ENCODE measurements at regions not wholly inside any gene's neighbourhood (a gene's known extent, or its start where the extent isn't known, plus 50 kb on each side); places are given as distances from the start of the nearest gene placed in this dataset.

DNA sequence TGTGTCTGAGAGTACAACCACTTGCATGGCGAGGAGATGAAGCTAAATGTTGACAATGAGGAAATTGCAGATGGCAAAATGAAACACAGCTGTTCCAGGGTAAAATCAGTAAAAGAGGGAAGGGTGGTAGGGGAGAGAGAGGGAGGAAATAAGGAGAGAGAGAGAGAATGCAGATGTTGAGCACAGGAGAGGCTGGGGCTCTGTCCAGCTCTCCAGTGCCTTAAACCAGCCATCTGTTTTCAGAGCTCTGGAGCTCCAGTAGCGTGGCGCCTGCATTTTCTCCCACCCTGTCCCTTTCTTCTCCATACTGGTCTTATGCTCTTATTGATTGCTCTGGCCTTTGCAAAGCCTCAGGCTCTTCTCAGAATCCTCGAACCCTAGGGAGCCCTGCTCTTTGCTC is 52.7 kb upstream of the BOD1L2 start:
- Histone ChIP-seq H3K9ac (ENCODE audit: low read length) (no peak overlapping the region), H3K27ac (ENCODE audit: low read length in 2 of 2) (no peak overlapping the region), H3K79me2 (ENCODE audit: control insufficient read depth, insufficient read depth, low read length) (no peaks in the 10 kb centered on the region), H3K9me3 (ENCODE audit: control extremely low read depth in 1 of 3, control insufficient read depth in 2 of 3, insufficient read depth in 1 of 3, low read length in 2 of 3) (peaks cover 0 to 11% (median 0%) of the 10 kb centered on the region in 3 donors), H4K20me1 (ENCODE audit: control insufficient read depth, insufficient read depth, low read length, poor library complexity, severe bottlenecking) (no peaks in the 10 kb centered on the region), H3K4me3 (ENCODE audit: control extremely low read depth in 1 of 5, extremely low read depth in 1 of 5, insufficient read depth in 1 of 5, low read depth in 2 of 5, low read length in 4 of 5) (no peak overlapping the region), H2AFZ (ENCODE audit: insufficient read depth, low read depth, low read length, poor library complexity, severe bottlenecking) (no peak overlapping the region), H3K4me1 (ENCODE audit: control insufficient read depth in 2 of 2, insufficient read depth in 2 of 2, low read length in 2 of 2) (no peaks in the 10 kb centered on the region), H3K27me3 (replicated peaks in 1 of 4; ENCODE audit: control extremely low read depth in 1 of 4, control insufficient read depth in 3 of 4, insufficient read depth in 4 of 4, low read length in 3 of 4) (peaks cover 0 to 64% (median 48%) of the 10 kb centered on the region in 4 experiments), H3K36me3 (replicated peaks in 1 of 2; ENCODE audit: control extremely low read depth in 1 of 2, control insufficient read depth in 1 of 2, extremely low read depth in 1 of 2, insufficient read depth in 2 of 2, low read length in 1 of 2) (no peaks in the 10 kb centered on the region), H3K4me2 (replicated peaks; ENCODE audit: low read depth, low read length, poor library complexity, severe bottlenecking) (no peak overlapping the region)
- no peak for ATAC-seq (ENCODE audit: low read depth)
- WGBS (ENCODE audit: insufficient coverage) = 66% methylated on average over 4 of the region's 4 CpGs
- Mint-ChIP-seq H3K4me3 (no peak overlapping the region), H3K4me1 (peaks cover 3% of the 10 kb centered on the region), H3K27ac (no peak overlapping the region), H3K9me3 (ENCODE audit: insufficient read depth) (peaks cover 2% of the 10 kb centered on the region), H3K27me3 (peaks cover 75% of the 10 kb centered on the region)
- DNase-seq = no peak
- ChIA-PET POLR2A (no interaction called here), CTCF (no interaction called here)
- intact Hi-C loops (cut with micrococcal nuclease) = no loop called here
- TF ChIP-seq, protein P1, sequence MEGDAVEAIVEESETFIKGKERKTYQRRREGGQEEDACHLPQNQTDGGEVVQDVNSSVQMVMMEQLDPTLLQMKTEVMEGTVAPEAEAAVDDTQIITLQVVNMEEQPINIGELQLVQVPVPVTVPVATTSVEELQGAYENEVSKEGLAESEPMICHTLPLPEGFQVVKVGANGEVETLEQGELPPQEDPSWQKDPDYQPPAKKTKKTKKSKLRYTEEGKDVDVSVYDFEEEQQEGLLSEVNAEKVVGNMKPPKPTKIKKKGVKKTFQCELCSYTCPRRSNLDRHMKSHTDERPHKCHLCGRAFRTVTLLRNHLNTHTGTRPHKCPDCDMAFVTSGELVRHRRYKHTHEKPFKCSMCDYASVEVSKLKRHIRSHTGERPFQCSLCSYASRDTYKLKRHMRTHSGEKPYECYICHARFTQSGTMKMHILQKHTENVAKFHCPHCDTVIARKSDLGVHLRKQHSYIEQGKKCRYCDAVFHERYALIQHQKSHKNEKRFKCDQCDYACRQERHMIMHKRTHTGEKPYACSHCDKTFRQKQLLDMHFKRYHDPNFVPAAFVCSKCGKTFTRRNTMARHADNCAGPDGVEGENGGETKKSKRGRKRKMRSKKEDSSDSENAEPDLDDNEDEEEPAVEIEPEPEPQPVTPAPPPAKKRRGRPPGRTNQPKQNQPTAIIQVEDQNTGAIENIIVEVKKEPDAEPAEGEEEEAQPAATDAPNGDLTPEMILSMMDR (IDR thresholded peaks at IDR 0.05) = no peak
- no peak for TF ChIP-seq EZH2 (IDR thresholded peaks at IDR 0.05; ENCODE audit: borderline replicate concordance, insufficient read depth, low read depth, low read length, poor library complexity, severe bottlenecking)

DNA sequence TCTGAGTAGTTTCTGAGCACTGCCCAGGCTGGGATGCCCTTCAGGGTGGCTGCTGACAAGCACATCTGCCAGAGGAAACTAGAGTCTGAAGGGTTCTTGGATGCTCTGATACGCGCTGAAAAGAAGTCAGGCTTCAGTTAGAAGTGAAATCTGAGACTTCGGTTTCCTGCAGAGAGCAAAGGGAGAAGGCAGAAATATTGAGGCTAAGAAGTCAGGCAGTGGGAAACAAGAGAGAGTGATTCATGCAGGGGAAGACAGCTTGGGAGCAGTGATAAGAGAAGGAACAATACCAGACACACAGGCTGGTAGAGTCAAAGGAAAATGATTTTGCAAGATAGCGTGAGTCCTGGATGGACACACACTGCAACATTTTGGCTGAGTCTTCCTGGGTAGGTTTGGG is 51.0 kb upstream of the BOD1L2 start:
- Histone ChIP-seq H3K9me3 (ENCODE audit: control extremely low read depth in 1 of 3, control insufficient read depth in 2 of 3, insufficient read depth in 1 of 3, low read length in 2 of 3) (peaks cover 0 to 8% (median 0%) of the 10 kb centered on the region in 3 donors), H3K79me2 (ENCODE audit: control insufficient read depth, insufficient read depth, low read length) (no peaks in the 10 kb centered on the region), H2AFZ (ENCODE audit: insufficient read depth, low read depth, low read length, poor library complexity, severe bottlenecking) (no peak overlapping the region), H3K36me3 (replicated peaks in 1 of 2; ENCODE audit: control extremely low read depth in 1 of 2, control insufficient read depth in 1 of 2, extremely low read depth in 1 of 2, insufficient read depth in 2 of 2, low read length in 1 of 2) (no peaks in the 10 kb centered on the region), H3K4me3 (ENCODE audit: control extremely low read depth in 1 of 5, extremely low read depth in 1 of 5, insufficient read depth in 1 of 5, low read depth in 2 of 5, low read length in 4 of 5) (no peak overlapping the region), H3K9ac (ENCODE audit: low read length) (no peak overlapping the region), H3K4me1 (ENCODE audit: control insufficient read depth in 2 of 2, insufficient read depth in 2 of 2, low read length in 2 of 2) (no peaks in the 10 kb centered on the region), H3K27me3 (replicated peaks in 1 of 4; ENCODE audit: control extremely low read depth in 1 of 4, control insufficient read depth in 3 of 4, insufficient read depth in 4 of 4, low read length in 3 of 4) (peaks cover 0 to 48% (median 40%) of the 10 kb centered on the region in 4 experiments), H3K27ac (ENCODE audit: low read length in 2 of 2) (no peak overlapping the region), H4K20me1 (ENCODE audit: control insufficient read depth, insufficient read depth, low read length, poor library complexity, severe bottlenecking) (no peaks in the 10 kb centered on the region), H3K4me2 (replicated peaks; ENCODE audit: low read depth, low read length, poor library complexity, severe bottlenecking) (no peak overlapping the region)
- H3K9me3 Mint-ChIP-seq (ENCODE audit: insufficient read depth) = peaks cover 8% of the 10 kb centered on the region
- 21% methylated on average over 4 of the region's 4 CpGs for WGBS (ENCODE audit: insufficient coverage)
- TF ChIP-seq EZH2 (IDR thresholded peaks at IDR 0.05; ENCODE audit: borderline replicate concordance, insufficient read depth, low read depth, low read length, poor library complexity, severe bottlenecking) = no peak
- TF ChIP-seq, protein P1 (IDR thresholded peaks at IDR 0.05) = no peak
- CTCF ChIA-PET = no interaction called here
- POLR2A ChIA-PET = no interaction called here
- intact Hi-C loops (cut with micrococcal nuclease) = no loop called here
- H3K4me1 Mint-ChIP-seq = no peaks in the 10 kb centered on the region
- H3K4me3 Mint-ChIP-seq = no peak overlapping the region
- no peak overlapping the region for H3K27ac Mint-ChIP-seq
- no peak for DNase-seq
- ATAC-seq (ENCODE audit: low read depth) = no peak
- peaks cover 70% of the 10 kb centered on the region for H3K27me3 Mint-ChIP-seq

All from B cell (primary cell).